MM.1S (cell line): ENCODE measurements at regions not wholly inside any gene's neighbourhood (a gene's known extent, or its start where the extent isn't known, plus 50 kb on each side); places are given as distances from the start of the nearest gene placed in this dataset.

Source experiments
- EZH2 ChIP-seq: fragments of 300-600 bp; sonication (generic); optimal IDR thresholded peaks from 2 replicates; pipeline ENCODE3; 2017; ENCODE audit warnings: low read depth, mild to moderate bottlenecking, antibody characterized with exemption, low read length, mixed read lengths
- EZH2phosphoT487 ChIP-seq: fragments of 300-600 bp; sonication (generic); IDR thresholded peaks from 2 replicates; pipeline ENCODE4 v1.6.1; 2018; ENCODE audit warnings: antibody characterized with exemption, low read length
- TF ChIP-seq, protein P1 (sequence below): fragments of 300-600 bp; sonication (generic); IDR thresholded peaks from 2 replicates; pipeline ENCODE4 v1.5.1; 2016; ENCODE audit warnings: antibody characterized with exemption, low read length, mixed read lengths

DNA sequence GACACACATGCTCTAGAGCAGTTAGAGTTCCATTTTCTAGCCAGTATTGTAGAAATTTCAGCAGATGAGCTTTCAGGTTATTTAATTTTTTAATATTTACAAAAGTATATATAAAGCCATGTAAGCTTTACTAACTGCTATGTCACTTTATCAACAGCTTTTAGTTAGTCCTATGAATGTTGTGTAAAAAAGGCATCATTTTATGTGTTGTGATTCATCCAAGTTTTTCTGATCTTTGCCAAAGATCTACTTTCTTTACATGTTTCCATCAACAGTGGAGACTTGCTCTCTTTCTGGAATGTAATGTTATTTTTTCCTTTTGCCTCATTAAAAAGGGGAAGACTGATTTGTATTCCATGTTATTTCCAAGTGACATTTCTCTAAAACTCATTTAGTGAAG lies 125.2 kb upstream of the TFPI start:
- TF ChIP-seq, protein P1, sequence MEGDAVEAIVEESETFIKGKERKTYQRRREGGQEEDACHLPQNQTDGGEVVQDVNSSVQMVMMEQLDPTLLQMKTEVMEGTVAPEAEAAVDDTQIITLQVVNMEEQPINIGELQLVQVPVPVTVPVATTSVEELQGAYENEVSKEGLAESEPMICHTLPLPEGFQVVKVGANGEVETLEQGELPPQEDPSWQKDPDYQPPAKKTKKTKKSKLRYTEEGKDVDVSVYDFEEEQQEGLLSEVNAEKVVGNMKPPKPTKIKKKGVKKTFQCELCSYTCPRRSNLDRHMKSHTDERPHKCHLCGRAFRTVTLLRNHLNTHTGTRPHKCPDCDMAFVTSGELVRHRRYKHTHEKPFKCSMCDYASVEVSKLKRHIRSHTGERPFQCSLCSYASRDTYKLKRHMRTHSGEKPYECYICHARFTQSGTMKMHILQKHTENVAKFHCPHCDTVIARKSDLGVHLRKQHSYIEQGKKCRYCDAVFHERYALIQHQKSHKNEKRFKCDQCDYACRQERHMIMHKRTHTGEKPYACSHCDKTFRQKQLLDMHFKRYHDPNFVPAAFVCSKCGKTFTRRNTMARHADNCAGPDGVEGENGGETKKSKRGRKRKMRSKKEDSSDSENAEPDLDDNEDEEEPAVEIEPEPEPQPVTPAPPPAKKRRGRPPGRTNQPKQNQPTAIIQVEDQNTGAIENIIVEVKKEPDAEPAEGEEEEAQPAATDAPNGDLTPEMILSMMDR: no peak
- TF ChIP-seq EZH2phosphoT487 (no peak), EZH2 (no peak)
